GM12872 (cell line): ENCODE measurements at regions not wholly inside any gene's neighbourhood (a gene's known extent, or its start where the extent isn't known, plus 50 kb on each side); places are given as distances from the start of the nearest gene placed in this dataset.

ENCODE experiments used
- CTCF ChIP-seq: IDR thresholded peaks from 3 replicates; pipeline ENCODE4 v1.5.1; 2011; ENCODE audit warnings: low read depth, mild to moderate bottlenecking, low read length, moderate library complexity; ENCODE audit not compliant: insufficient read depth

DNA sequence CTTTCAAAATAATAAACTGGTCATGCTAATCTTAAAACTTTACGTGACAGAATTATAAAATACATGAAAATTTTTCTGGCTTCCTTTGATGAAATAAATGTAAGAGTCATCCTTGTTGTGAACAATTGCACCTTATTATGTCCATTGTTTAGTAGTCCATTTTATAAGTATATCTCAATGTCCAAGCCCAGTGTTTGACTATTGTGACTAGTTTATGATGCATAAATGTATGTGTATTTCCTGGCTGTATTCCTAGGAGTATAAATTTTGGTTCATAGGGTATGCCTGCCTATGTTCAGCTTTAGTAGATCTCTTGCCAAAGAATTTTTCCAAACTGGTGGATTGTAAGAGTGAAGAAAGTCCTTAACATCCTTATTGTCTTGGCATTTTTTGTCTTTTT is 2895.5 kb upstream of the PCDH20 start:
- no peak for TF ChIP-seq CTCF

DNA sequence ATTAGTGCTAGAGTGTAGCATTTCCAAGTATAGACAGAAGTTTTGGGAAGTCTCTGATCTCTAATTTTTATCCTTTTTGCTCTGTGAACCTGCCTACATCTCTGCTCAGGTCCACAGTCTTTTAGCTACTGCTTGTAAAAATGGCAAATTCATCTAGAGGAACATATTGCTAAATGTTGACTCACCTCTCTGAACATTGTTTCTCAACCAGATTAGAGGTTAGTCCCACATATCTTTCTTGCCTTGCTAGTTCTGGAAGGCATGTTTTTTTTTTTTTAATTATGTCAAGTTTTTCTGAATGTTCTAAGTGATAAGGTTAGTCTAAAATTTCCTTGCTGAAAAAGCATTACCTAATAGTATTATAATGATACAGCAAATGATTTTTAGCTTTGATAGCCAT is 2889.6 kb upstream of the PCDH20 start:
- TF ChIP-seq CTCF, result no peak

GRCh38 chr13:64300239-64300638 is 2884.6 kb upstream of the PCDH20 start:
- no peak for TF ChIP-seq CTCF

DNA sequence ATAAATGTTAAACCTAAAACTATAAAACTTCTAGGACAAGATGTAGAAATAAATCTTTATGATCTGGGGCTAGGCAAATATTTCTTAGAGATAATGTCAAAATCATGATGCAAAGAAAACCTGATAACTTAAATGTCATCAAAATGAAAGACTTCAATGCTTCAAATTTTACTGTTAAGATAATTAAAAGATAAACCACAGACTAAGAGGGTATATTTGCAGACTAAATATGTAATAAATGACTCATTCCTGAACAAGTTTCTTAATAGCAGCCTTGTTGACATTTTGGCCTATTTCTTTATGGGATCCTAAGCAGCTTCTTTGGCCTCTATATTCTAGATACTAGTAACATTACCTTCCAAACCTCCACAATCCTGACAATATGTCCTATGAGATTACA is 2878.3 kb upstream of the PCDH20 start:
- no peak for TF ChIP-seq CTCF

DNA sequence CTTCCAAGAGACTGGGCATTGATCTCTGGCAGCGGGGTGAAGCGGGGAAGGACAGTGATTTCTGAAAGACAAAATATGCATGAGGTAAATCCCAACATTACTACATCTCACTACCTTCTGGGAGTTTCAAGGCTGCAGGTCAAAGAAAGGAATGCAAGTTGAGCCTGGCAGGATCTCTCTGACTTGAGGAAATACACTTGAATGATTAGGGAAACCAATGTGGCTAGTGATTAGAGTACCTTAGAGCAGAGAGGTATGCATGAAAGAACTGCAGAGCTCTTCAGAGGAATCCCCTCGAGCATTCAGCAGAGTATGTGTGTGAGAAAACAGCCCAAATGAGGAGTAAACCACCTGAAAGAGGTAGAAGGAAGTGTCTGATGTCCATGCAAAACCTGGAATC is 2874.1 kb upstream of the PCDH20 start:
- TF ChIP-seq CTCF, result no peak

DNA sequence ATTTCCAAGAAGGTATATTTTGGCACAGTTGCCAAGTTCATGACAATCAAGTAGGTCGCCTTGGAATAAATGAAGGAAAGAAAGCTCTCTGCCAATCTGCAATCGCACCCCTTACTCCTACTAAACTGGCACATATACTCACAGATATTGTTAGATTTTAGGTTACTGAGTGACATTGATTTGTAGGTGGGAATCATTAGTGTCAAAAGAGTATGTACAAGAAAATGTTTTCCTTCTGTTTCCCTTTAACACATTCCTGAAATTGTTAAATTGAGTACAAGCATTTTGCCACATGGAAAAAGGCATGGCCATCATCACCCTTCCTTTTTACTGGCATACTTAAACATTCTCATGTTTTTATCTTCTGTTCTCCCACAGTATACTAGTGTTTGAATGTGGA is 2868.3 kb upstream of the PCDH20 start:
- no peak for TF ChIP-seq CTCF

DNA sequence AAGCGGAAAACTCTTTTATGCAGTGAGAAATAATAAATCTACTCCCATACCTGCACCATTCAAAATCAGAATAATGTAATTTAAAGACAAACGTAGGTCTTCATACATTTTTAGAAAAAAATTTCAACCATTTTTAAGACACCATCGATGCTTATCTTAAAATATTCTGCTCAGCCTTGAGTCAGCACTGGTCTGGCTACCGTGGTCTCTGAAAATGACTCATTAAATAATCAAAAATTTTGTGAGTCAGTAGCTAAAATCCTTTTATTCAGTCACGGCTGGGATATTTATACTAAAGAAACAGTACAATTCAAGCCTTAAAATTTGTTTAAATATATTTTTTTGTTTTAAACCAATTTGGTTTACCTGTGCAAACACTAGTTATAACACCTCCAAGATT is 2862.8 kb upstream of the PCDH20 start:
- no peak for TF ChIP-seq CTCF

DNA sequence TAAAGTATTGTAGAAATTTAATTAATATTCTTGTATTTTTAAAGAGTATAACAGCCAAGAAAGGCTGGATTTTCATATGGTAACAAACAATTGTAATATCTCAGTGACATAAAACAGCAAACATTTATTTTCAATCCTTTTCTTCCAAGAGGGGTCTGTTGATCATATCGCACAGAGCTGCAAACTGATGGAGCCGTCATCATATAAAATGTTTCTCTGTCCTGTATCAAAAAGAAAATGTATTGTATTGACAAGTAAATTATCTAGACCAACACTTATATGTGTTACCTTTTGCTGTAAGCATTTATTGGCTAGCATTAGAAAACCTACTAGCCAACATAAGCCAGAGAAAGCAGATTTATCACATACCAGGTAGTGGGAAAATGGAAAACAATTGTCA is 2861.4 kb upstream of the PCDH20 start:
- no peak for TF ChIP-seq CTCF
